Muscle layer of colon (tissue), 2 donors: ENCODE measurements at regions not wholly inside any gene's neighbourhood (a gene's known extent, or its start where the extent isn't known, plus 50 kb on each side); places are given as distances from the start of the nearest gene placed in this dataset.
"Not testable (repeated sequence)": the region's sequence is repeated elsewhere in the genome, so short reads cannot be mapped to it uniquely, and the experiment has no call there.

ENCODE experiments used
- H3K27ac ChIP-seq: one replicate; pipeline ENCODE4 v1.7.0; 2013; ENCODE audit warnings: low read depth, mild to moderate bottlenecking, low read length, moderate library complexity
- H3K27me3 ChIP-seq, 2 donors: one replicate each; pipeline ENCODE4 v1.7.0; 2013; ENCODE audit warnings: low read length in 2 of 2, mild to moderate bottlenecking in 2 of 2; ENCODE audit not compliant: insufficient read depth in 2 of 2, control insufficient read depth in 1 of 2
- H3K36me3 ChIP-seq: one replicate; pipeline ENCODE4 v1.7.0; 2013; ENCODE audit warnings: mild to moderate bottlenecking, low read length; ENCODE audit not compliant: insufficient read depth
- H3K4me1 ChIP-seq: one replicate; pipeline ENCODE4 v1.7.0; 2013; ENCODE audit warnings: mild to moderate bottlenecking, low read length; ENCODE audit not compliant: insufficient read depth
- H3K4me3 ChIP-seq, 2 donors: one replicate each; pipeline ENCODE4 v1.7.0; 2013; ENCODE audit warnings: low read length in 2 of 2, low read depth in 1 of 2, mild to moderate bottlenecking in 1 of 2, moderate library complexity in 1 of 2
- H3K9ac ChIP-seq: one replicate; pipeline ENCODE4 v1.7.0; 2013; ENCODE audit warnings: low read length
- H3K9me3 ChIP-seq: one replicate; pipeline ENCODE4 v1.7.0; 2013; ENCODE audit warnings: mild to moderate bottlenecking, low read length
- donor health status: abdominal sarcoma.
- donor health status: Adenocarcinoma of cecum.

DNA sequence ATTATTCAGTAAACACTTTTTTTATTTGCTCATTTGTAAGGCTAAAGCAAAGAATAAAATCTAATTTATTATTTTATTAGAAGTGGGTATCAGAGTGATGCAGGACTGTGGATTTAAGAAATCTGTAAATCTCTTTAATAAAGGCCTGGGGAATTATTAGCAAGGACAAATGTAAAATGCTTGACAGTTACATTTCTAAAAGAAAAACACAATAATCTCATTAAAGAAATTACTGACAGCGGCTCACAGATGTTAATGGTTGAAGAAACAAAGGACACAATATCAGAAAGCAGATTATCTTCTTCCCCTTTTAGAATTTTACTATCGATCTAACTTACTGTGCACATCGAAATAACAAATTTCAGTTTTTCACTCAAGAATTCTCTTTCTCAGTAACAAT, 262.1 kb upstream of the MEIS2 start:
- Histone ChIP-seq H3K27ac (no peak overlapping the region), H3K36me3 (no peaks in the 10 kb centered on the region), H3K27me3 (no peaks in the 10 kb centered on the region), H3K4me1 (no peaks in the 10 kb centered on the region), H3K9ac (no peak overlapping the region), H3K9me3 (no peaks in the 10 kb centered on the region), H3K4me3 (no peak overlapping the region)

DNA sequence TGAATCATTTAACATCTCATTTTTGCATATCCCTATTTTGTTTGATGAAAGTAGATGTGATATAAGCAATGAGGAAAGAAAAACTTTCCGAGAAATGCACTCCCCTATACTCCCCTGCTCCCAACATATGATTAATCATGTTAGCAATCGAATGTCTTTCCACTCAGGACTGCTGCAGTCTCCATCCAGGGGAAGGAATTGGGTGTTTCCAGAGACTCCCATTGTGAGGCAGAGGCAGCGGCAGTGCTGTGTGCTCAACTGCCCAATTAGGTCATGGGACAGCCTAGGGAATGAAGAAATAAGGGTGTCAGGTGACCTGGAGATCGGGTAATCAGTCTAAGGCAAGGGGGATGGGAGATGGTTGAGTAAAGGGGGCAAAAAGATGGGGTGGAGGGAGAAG, 268.6 kb upstream of the MEIS2 start:
- Histone ChIP-seq H3K4me3 (no peak overlapping the region), H3K9me3 (no peaks in the 10 kb centered on the region), H3K4me1 (no peaks in the 10 kb centered on the region), H3K36me3 (no peaks in the 10 kb centered on the region), H3K27ac (no peak overlapping the region), H3K27me3 (no peaks in the 10 kb centered on the region), H3K9ac (no peak overlapping the region)

DNA sequence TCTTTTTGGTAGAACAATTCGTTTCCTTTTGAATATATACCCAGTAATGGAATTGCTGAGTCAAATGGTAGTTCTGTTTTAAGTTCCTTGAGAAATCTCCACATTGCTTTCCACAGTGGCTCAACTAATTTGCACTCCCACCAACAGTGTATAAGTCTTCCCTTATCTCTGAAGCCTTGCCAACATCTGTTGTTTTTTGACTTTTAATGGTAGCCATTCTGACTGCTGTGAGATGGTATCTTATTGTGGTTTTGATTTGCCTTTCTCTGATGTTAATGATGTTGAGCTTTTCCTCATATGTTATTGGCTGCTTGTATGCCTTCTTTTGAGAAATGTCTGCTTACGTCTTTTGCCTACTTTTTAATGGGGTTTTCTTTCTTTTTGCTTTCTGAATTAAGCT, 270.6 kb upstream of the MEIS2 start:
- Histone ChIP-seq H3K9ac (no peak overlapping the region), H3K4me3 (no peak overlapping the region), H3K27me3 (no peaks in the 10 kb centered on the region), H3K36me3 (no peaks in the 10 kb centered on the region), H3K27ac (no peak overlapping the region), H3K4me1 (no peaks in the 10 kb centered on the region), H3K9me3 (no peaks in the 10 kb centered on the region)

DNA sequence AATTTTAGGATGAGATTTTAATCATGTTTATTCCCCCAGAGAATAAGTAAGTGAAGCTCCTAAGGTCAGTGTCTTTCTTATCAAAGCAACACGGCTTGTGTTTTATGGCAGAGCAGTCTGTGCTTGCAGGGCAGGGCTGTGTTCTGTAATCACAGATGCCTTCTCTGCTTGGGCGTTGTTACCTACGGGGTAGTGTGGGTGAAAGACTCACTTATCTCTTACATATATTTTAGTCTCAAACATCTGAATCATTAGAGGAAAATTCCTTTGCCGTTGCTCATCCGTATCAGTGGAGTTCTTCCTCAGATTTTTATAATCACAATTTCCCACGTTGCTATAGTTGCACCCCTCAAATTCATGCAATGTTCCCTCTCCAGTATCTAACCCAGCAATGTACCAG, 271.7 kb upstream of the MEIS2 start:
- Histone ChIP-seq H3K4me1 (no peaks in the 10 kb centered on the region), H3K9me3 (no peaks in the 10 kb centered on the region), H3K9ac (no peak overlapping the region), H3K27ac (no peak overlapping the region), H3K36me3 (no peaks in the 10 kb centered on the region), H3K27me3 (no peaks in the 10 kb centered on the region), H3K4me3 (no peak overlapping the region)

DNA sequence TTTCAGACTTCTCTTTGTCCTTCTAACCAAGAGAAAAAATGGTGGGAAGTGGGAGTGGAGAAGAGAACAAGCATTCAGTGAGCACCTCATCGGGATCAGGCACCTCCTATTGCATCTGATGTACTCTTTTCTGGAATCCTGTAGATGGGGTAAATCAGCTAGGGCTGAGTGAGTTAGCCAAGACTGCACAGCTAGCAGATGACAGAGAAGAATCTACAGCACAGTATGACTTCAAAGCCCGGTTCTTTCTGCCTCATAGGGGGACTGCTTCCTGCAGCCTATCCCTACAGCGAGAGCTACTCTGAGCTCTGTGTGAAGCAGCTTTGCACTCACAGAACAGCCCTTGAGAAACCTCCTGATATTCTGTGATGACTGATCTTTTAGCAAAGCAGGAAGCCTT, 275.2 kb upstream of the MEIS2 start:
- H3K27me3 ChIP-seq, result no peaks in the 10 kb centered on the region
- H3K27ac ChIP-seq, result no peak overlapping the region
- no peak overlapping the region for H3K9ac ChIP-seq
- H3K4me1 ChIP-seq, result no peaks in the 10 kb centered on the region
- H3K9me3 ChIP-seq, result no peaks in the 10 kb centered on the region
- H3K4me3 ChIP-seq, result no peak overlapping the region
- no peaks in the 10 kb centered on the region for H3K36me3 ChIP-seq

DNA sequence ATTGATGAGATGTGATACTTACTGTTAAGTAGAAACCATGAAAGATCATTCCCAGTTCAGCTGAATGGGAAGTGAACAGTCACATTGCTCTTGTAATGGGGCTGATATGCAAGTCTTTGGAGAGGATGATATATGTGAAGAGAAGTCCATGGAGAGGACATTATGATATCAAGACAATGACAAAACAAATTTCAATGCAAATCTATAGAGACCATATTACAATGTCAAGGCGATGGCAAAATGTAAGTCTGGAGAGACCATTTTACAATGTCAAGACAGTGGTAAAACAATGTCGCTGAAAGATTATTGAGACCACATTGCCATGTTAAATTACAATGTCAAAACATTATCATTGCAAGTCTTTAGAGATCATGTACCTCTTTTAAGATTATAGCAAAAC, 277.1 kb upstream of the MEIS2 start:
- no peak overlapping the region for H3K9ac ChIP-seq
- H3K4me1 ChIP-seq, result no peaks in the 10 kb centered on the region
- no peak overlapping the region for H3K4me3 ChIP-seq
- H3K9me3 ChIP-seq, result no peaks in the 10 kb centered on the region
- H3K36me3 ChIP-seq, result no peaks in the 10 kb centered on the region
- H3K27ac ChIP-seq, result no peak overlapping the region
- H3K27me3 ChIP-seq, result no peaks in the 10 kb centered on the region

DNA sequence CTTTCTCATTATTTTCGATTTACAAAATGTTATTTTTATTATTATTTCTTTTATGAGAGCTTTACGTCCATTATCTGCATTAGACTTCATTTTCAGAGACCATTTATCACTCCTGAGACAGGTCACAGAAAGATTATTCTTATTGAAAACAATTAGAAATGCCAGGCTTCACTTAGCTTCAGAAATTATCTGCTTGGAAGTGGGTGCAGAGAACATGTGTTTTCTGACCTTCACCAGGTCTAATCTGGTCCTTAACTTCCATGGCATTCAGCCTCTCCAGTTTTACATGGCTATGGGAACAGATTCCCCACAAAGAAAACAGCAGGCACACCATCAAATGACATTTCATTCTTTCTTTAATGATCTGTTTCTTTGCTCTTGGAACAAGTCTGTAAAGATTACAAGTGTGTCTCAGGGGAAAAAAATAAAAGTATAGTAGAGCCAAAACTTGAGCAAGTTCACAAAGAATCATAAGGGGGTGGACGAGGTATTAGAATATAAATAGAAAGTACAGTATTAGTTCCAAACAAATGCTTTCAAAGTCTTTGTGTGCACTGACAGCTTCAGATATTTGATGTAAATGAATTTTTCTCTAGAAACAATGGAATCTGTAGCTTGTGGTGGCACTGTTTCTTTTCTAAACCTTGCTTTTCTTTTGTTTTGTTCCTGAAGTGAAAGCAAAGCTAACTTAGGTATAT, 294.2 kb upstream of the MEIS2 start:
- H3K9ac ChIP-seq, result no peak overlapping the region
- no peaks in the 10 kb centered on the region for H3K9me3 ChIP-seq
- no peaks in the 10 kb centered on the region for H3K4me1 ChIP-seq
- no peak overlapping the region for H3K27ac ChIP-seq
- no peak overlapping the region for H3K4me3 ChIP-seq
- H3K27me3 ChIP-seq, result no peaks in the 10 kb centered on the region
- no peaks in the 10 kb centered on the region for H3K36me3 ChIP-seq

DNA sequence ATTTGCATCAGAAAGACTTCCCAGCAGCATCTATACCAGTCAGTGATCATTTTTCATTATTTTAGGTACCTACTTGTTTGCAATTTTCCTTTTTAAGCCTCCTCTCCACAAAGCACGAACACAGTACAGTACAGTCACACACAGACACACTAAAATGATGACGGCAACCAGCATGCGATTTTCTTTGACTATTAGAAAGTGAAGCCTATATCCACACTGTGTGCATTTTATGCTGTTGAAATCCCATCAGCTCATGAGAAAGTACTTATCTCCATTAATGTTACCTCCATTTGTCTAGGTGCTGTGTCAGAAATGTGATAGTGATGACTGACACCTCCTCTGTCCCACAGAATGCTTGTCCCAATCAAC, 294.7 kb upstream of the MEIS2 start:
- no peak overlapping the region for H3K4me3 ChIP-seq

DNA sequence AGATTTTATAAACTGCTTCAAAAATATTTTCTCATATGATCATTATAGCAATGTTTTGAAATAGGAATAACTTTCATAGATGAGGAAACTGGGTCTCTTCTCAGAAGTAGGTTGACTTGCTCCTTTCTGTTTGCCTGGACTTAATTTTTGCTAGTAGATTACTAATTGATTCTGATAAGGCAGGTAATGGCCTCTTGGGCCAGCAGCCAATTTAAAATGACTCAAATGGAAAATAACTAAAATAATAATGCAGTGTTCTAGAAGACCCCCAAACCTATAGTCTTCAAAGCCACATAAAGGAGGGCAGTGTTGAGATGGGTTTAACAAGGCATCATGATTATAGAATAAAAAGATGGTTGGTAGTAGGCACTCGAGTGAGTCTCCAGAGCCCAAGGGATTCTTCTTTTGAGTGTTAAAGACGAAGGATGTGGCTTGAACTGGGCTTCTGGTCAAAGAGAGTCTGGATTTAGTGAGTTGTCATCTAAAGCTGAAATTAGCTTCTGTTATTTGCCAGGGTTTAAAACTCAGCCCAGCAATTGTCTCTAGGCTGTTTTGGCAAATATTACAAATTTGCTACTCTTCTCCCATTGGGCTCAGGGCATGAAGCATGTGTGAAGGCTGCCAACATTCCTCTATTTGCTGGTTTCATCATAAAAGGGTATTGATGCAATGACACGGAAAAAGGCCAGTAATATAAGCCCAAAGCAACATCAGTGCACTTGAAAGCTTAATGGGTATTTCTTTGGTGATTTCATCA, 297.1 kb upstream of the MEIS2 start:
- no peaks in the 10 kb centered on the region for H3K36me3 ChIP-seq
- H3K27ac ChIP-seq, result no peak overlapping the region
- H3K9me3 ChIP-seq, result no peaks in the 10 kb centered on the region
- H3K4me1 ChIP-seq, result no peaks in the 10 kb centered on the region
- no peak overlapping the region for H3K4me3 ChIP-seq
- no peaks in the 10 kb centered on the region for H3K27me3 ChIP-seq
- no peak overlapping the region for H3K9ac ChIP-seq

More for the DNA sequence above, 294.7 kb upstream of the MEIS2 start:
- H3K27ac ChIP-seq, result no peak overlapping the region
- no peaks in the 10 kb centered on the region for H3K27me3 ChIP-seq
- no peaks in the 10 kb centered on the region for H3K4me1 ChIP-seq
- H3K9ac ChIP-seq, result no peak overlapping the region
- H3K36me3 ChIP-seq, result no peaks in the 10 kb centered on the region
- H3K9me3 ChIP-seq, result no peaks in the 10 kb centered on the region

DNA sequence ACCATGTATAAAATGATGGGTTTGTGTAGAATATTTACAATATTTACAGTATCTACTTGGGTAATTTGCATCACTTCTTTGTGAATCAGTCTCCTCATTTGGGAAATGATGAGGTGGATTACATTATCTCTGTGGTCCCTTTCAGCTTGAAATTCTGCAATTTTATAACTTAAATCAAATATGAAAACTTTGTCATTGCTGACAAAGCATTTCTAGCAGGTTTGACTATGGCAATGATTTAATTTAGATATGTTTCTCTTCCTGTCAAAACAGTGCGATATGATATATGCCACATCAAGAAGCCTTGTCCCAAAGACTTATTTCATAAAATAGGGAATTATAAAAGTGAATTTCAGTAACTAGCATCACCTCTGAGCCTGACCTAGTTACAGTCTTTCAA, 315.8 kb upstream of the MEIS2 start:
- no peak overlapping the region for H3K4me3 ChIP-seq
- no peaks in the 10 kb centered on the region for H3K36me3 ChIP-seq
- no peak overlapping the region for H3K9ac ChIP-seq
- H3K4me1 ChIP-seq, result no peaks in the 10 kb centered on the region
- no peaks in the 10 kb centered on the region for H3K27me3 ChIP-seq
- no peak overlapping the region for H3K27ac ChIP-seq
- no peaks in the 10 kb centered on the region for H3K9me3 ChIP-seq

DNA sequence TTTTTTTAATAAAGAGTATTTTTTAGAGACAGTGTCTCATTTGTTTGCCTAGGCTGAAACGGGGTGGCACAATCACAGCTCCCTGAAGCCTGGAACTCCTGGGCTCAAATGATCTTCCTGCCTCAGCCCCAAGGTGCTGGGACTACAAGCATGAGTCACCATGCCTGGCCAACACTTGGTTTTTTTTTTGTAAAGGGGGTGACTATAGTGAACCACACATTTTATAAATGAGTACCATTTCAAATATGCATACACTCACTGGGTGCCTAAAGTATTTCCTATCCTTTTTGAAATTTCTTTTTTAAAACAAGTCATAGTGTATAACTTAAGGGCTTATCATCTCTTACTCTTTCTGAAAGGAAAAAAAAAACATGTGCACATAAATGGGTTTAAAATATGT, 325.2 kb upstream of the MEIS2 start:
- Histone ChIP-seq H3K27ac (no peak overlapping the region), H3K9me3 (no peaks in the 10 kb centered on the region), H3K4me3 (no peak overlapping the region), H3K4me1 (no peaks in the 10 kb centered on the region), H3K36me3 (no peaks in the 10 kb centered on the region), H3K27me3 (no peaks in the 10 kb centered on the region), H3K9ac (no peak overlapping the region)

DNA sequence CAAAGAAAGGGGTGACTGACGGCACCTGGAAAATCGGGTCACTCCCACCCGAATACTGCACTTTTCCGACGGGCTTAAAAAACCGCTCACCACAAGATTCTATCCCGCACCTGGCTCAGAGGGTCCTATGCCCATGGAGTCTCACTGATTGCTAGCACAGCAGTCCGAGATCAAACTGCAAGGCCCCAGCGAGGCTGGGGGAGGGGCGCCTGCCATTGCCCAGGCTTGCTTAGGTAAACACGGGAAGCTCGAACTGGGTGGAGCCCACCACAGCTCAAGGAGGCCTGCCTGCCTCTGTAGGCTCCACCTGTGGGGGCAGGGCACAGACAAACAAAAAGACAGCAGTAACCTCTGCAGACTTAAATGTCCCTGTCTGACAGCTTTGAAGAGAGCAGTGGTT, 327.0 kb upstream of the MEIS2 start:
- not testable (repeated sequence) for H3K9ac ChIP-seq, H3K27ac ChIP-seq, H3K4me3 ChIP-seq, H3K36me3 ChIP-seq, H3K9me3 ChIP-seq, H3K4me1 ChIP-seq, H3K27me3 ChIP-seq
